Lung (tissue), 11 donors: ENCODE measurements at regions not wholly inside any gene's neighbourhood (a gene's known extent, or its start where the extent isn't known, plus 50 kb on each side); places are given as distances from the start of the nearest gene placed in this dataset.

Source experiments
- ATAC-seq: fragments of 200-7000 bp; cut with Tn5 transposase; one replicate; pipeline ENCODE4 v1.9.1; 2020; ENCODE audit warnings: moderate number of reproducible peaks; ENCODE audit not compliant: insufficient read depth, low FRiP score
- DNase-seq, 3 donors: peaks; one replicate each; pipeline ENCODE4 v3.0.0-alpha.2; 2013 to 2017
- H3K27ac ChIP-seq, 2 donors: one replicate each; pipeline ENCODE4 v1.5.1; 2013; ENCODE audit warnings: mild to moderate bottlenecking in 2 of 2, moderate library complexity in 2 of 2, control low read depth in 1 of 2, inconsistent platforms in 1 of 2, low read depth in 1 of 2, low read length in 1 of 2
- H3K27me3 ChIP-seq, 3 donors: one replicate each; pipeline ENCODE4 v1.5.1; 2013; ENCODE audit warnings: low read length in 2 of 3; ENCODE audit not compliant: control insufficient read depth in 3 of 3, insufficient read depth in 3 of 3
- H3K36me3 ChIP-seq, 4 donors: one replicate each; pipeline ENCODE4 v1.5.1; 2013; ENCODE audit warnings: low read length in 4 of 4, mild to moderate bottlenecking in 1 of 4, moderate library complexity in 1 of 4; ENCODE audit not compliant: control insufficient read depth in 4 of 4, insufficient read depth in 4 of 4
- H3K4me1 ChIP-seq, 5 donors: one replicate each; pipeline ENCODE4 v1.5.1; 2013; ENCODE audit warnings: low read length in 5 of 5, mild to moderate bottlenecking in 2 of 5, moderate library complexity in 1 of 5; ENCODE audit not compliant: control insufficient read depth in 5 of 5, insufficient read depth in 5 of 5
- H3K4me3 ChIP-seq: one replicate; pipeline ENCODE4 v1.5.1; 2013; ENCODE audit warnings: mild to moderate bottlenecking, control low read depth, moderate library complexity
- H3K9ac ChIP-seq, 2 donors: one replicate each; pipeline ENCODE4 v1.5.1; 2013; ENCODE audit warnings: low read length in 2 of 2, control low read depth in 1 of 2; ENCODE audit not compliant: insufficient read depth in 1 of 2
- H3K9me3 ChIP-seq, 4 donors: one replicate each; pipeline ENCODE4 v1.5.1; 2013; ENCODE audit warnings: low read length in 3 of 4, mild to moderate bottlenecking in 1 of 4, moderate library complexity in 1 of 4; ENCODE audit not compliant: control insufficient read depth in 4 of 4, insufficient read depth in 3 of 4
- CTCF ChIP-seq: IDR thresholded peaks from 2 replicates; pipeline ENCODE4 v1.5.1; 2012; ENCODE audit warnings: mild to moderate bottlenecking; ENCODE audit errors: control extremely low read depth, extremely low read depth
- WGBS, 2 donors: extraction: QIAGEN DNeasy Blood & Tissue Kit; methylation state at CpG; one replicate each; pipeline ENCODE4 v1.1.7; 2013; 5-methylcytosine and 5-hydroxymethylcytosine counted together
- donor health status: control.
- donor health status: control.
- donor health status: Bipolar disorder and iron deficiency.
- donor health status: healthy.
- donor health status: DM: yes; HTN: yes; CAD: no.

- H3K36me3 ChIP-seq, result no peaks in the 10 kb centered on the region
- TF ChIP-seq CTCF, result no peak
- H3K4me1 ChIP-seq, result no peaks in the 10 kb centered on the region
- no peak for ATAC-seq
- DNase-seq, result peak in 1 of 3 donors; percentile 23
- no peaks in the 10 kb centered on the region for H3K9me3 ChIP-seq
- no peak overlapping the region for H3K9ac ChIP-seq
- no peaks in the 10 kb centered on the region for H3K27me3 ChIP-seq
- H3K4me3 ChIP-seq, result no peak overlapping the region
- no peak overlapping the region for H3K27ac ChIP-seq
Observed at GRCh38 chr5:86894056-86894455, 276.3 kb downstream of the COX7C start.

- Histone ChIP-seq H3K36me3 (no peaks in the 10 kb centered on the region), H3K4me1 (no peaks in the 10 kb centered on the region), H3K27me3 (no peaks in the 10 kb centered on the region), H3K27ac (no peak overlapping the region), H3K9ac (no peak overlapping the region), H3K4me3 (no peak overlapping the region), H3K9me3 (no peaks in the 10 kb centered on the region)
- DNase-seq (no peak), ATAC-seq (no peak)
- WGBS, 2 donors, result 92 to 97% methylated on average over 1 of the region's 1 CpG
- no peak for TF ChIP-seq CTCF
Observed at GRCh38 chr5:86896916-86897315, 279.2 kb downstream of the COX7C start.

- H3K9me3 ChIP-seq, result no peaks in the 10 kb centered on the region
Observed at GRCh38 chr5:86909418-86910295, 291.9 kb downstream of the COX7C start.

More at GRCh38 chr5:86909418-86910295, 291.9 kb downstream of the COX7C start:
- Histone ChIP-seq H3K4me1 (peaks cover 0 to 11% (median 0%) of the 10 kb centered on the region in 5 donors), H3K36me3 (no peaks in the 10 kb centered on the region), H3K27me3 (no peaks in the 10 kb centered on the region), H3K27ac (no peak overlapping the region), H3K4me3 (no peak overlapping the region), H3K9ac (no peak overlapping the region)
- no peak for TF ChIP-seq CTCF
- DNase-seq (peak; percentile 13 to 86 (median 74)), ATAC-seq (no peak)
- WGBS, 2 donors, result 56 to 69% methylated on average over 6 of the region's 6 CpGs
